Testis (tissue), 2 donors: ENCODE measurements at regions not wholly inside any gene's neighbourhood (a gene's known extent, or its start where the extent isn't known, plus 50 kb on each side); places are given as distances from the start of the nearest gene placed in this dataset.
"Not testable (repeated sequence)": the region's sequence is repeated elsewhere in the genome, so short reads cannot be mapped to it uniquely, and the experiment has no call there.

ENCODE experiments used
- POLR2A ChIP-seq: fragments of 450-650 bp; IDR thresholded peaks from one replicate; pipeline ENCODE4 v1.6.1; 2017; ENCODE audit warnings: antibody characterized with exemption, mild to moderate bottlenecking, moderate library complexity
- TF ChIP-seq, protein P1 (sequence below), 3 experiments: fragments of 450-650 bp in 2 of 3; fragments of 200-600 bp in 1 of 3; sonication (generic) in 1 of 3; IDR thresholded peaks; one replicate each; pipeline ENCODE4 v1.5.1; 2016 to 2019; ENCODE audit warnings: antibody characterized with exemption in 3 of 3, mild to moderate bottlenecking in 2 of 3, moderate library complexity in 1 of 3

DNA sequence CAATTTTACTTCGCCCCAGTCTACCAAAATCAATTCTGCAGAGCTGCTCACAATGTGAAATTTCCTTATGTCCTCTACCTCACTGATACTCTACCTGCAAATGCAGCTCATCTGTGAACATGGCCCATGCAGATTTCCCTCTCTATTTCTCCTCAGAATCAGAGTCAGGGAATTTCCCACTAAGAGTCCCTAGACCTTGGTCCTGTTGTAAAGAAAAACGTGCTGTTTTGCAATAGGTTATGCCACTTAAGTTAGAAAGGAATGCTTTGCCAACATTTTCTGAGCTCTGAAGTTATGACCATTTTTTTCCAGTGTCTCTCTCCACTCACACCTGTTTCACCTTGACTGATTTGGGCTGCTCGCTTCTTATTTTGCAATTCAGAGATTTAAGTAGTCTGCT, 524.0 kb downstream of the TTLL7 start:
- TF ChIP-seq POLR2A = not testable (repeated sequence)
- TF ChIP-seq, protein P1, sequence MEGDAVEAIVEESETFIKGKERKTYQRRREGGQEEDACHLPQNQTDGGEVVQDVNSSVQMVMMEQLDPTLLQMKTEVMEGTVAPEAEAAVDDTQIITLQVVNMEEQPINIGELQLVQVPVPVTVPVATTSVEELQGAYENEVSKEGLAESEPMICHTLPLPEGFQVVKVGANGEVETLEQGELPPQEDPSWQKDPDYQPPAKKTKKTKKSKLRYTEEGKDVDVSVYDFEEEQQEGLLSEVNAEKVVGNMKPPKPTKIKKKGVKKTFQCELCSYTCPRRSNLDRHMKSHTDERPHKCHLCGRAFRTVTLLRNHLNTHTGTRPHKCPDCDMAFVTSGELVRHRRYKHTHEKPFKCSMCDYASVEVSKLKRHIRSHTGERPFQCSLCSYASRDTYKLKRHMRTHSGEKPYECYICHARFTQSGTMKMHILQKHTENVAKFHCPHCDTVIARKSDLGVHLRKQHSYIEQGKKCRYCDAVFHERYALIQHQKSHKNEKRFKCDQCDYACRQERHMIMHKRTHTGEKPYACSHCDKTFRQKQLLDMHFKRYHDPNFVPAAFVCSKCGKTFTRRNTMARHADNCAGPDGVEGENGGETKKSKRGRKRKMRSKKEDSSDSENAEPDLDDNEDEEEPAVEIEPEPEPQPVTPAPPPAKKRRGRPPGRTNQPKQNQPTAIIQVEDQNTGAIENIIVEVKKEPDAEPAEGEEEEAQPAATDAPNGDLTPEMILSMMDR (IDR thresholded peaks at IDR 0.05) = not testable (repeated sequence)
